ENCODE measurements at regions not wholly inside any gene's neighbourhood (a gene's known extent, or its start where the extent isn't known, plus 50 kb on each side); places are given as distances from the start of the nearest gene placed in this dataset.

- TF ChIP-seq CTCF (IDR thresholded peaks at IDR 0.05) (no peak), POLR2A (IDR thresholded peaks at IDR 0.05) (no peak)
Measured at GRCh38 chr18:54736981-54737380, 91.3 kb upstream of the RAB27B start.

Measured in tibial nerve (tissue), 3 donors.